OCI-LY7 (cell line): ENCODE measurements at regions not wholly inside any gene's neighbourhood (a gene's known extent, or its start where the extent isn't known, plus 50 kb on each side); places are given as distances from the start of the nearest gene placed in this dataset.

ENCODE experiments used
- BruUV-seq: library from RNA; stranded (reverse); fragments of 400-500 nt; replicated peaks from 2 replicates; lab custom pipeline; 2021; lab: Mats Ljungman, UMichigan
- CTCF ChIA-PET: fragments of 300-600 bp; sonication (Branson Sonifier 250); formaldehyde crosslinking; loops from one replicate; lab custom pipeline; 2022; ENCODE audit warnings: antibody characterized with exemption; ENCODE audit not compliant: unreplicated experiment; lab: Charles Lee
- POLR2A ChIA-PET: fragments of 300-600 bp; sonication (Branson Sonifier 250); formaldehyde crosslinking; loops from one replicate; lab custom pipeline; 2022; ENCODE audit warnings: antibody characterized with exemption; lab: Charles Lee
- DNase-seq: peaks from one replicate; pipeline ENCODE4 v3.0.0-alpha.2; 2015; ENCODE audit warnings: low spot score
- H2AFZ ChIP-seq: fragments of 200-600 bp; sonication (generic), shearing (Covaris generic); 2 replicates; pipeline ENCODE4 v1.6.1; 2014; ENCODE audit warnings: mild to moderate bottlenecking, antibody characterized with exemption, low read length, moderate library complexity
- H3K27ac ChIP-seq: fragments of 200-600 bp; sonication (generic); 2 replicates; pipeline ENCODE4 v1.5.1; 2014; ENCODE audit warnings: mixed run types, low read depth, mild to moderate bottlenecking, moderate library complexity, low read length, inconsistent platforms; ENCODE audit not compliant: poor library complexity, severe bottlenecking
- H3K36me3 ChIP-seq: fragments of 200-600 bp; sonication (generic); 2 replicates; pipeline ENCODE4 v1.6.1; 2014; ENCODE audit warnings: mild to moderate bottlenecking, antibody characterized with exemption, low read length, moderate library complexity, mixed read lengths; ENCODE audit not compliant: insufficient read depth
- H3K4me1 ChIP-seq: fragments of 200-600 bp; sonication (generic); 2 replicates; pipeline ENCODE4 v1.5.1; 2014; ENCODE audit warnings: mild to moderate bottlenecking, low read length; ENCODE audit not compliant: insufficient read depth, poor library complexity, severe bottlenecking
- H3K4me2 ChIP-seq: fragments of 200-600 bp; sonication (generic); 2 replicates; pipeline ENCODE4 v1.6.1; 2014; ENCODE audit warnings: mild to moderate bottlenecking, low read length
- H3K4me3 ChIP-seq: fragments of 200-600 bp; sonication (generic); 2 replicates; pipeline ENCODE4 v1.5.1; 2014; ENCODE audit warnings: mild to moderate bottlenecking, low read depth, low read length; ENCODE audit not compliant: poor library complexity, severe bottlenecking
- H3K79me2 ChIP-seq: fragments of 200-600 bp; sonication (generic); 2 replicates; pipeline ENCODE4 v1.6.1; 2016; ENCODE audit warnings: low read depth, mild to moderate bottlenecking, low read length, moderate library complexity, mixed read lengths; ENCODE audit not compliant: insufficient read depth
- H3K9me2 ChIP-seq: fragments of 200-600 bp; sonication (generic); 2 replicates; pipeline ENCODE4 v1.6.1; 2016; ENCODE audit warnings: mild to moderate bottlenecking, low read length, mixed read lengths; ENCODE audit not compliant: insufficient read depth
- H3K9me3 ChIP-seq: fragments of 200-600 bp; sonication (generic); 2 replicates; pipeline ENCODE4 v1.6.1; 2014; ENCODE audit warnings: mild to moderate bottlenecking, mixed run types, low read length, mixed read lengths
- H4K20me1 ChIP-seq: fragments of 200-600 bp; sonication (generic); 2 replicates; pipeline ENCODE4 v1.6.1; 2014; ENCODE audit warnings: mild to moderate bottlenecking, antibody characterized with exemption, low read length, moderate library complexity, mixed read lengths; ENCODE audit not compliant: insufficient read depth
- CTCF ChIP-seq: fragments of 200-600 bp; sonication (generic); conservative IDR thresholded peaks from 2 replicates; pipeline ENCODE4 v1.5.1; 2014; ENCODE audit warnings: mild to moderate bottlenecking, antibody characterized with exemption, low read length, moderate library complexity, mixed read lengths
- EZH2phosphoT487 ChIP-seq: fragments of 200-600 bp; sonication (generic); IDR thresholded peaks from 2 replicates; pipeline ENCODE4 v1.6.1; 2018; ENCODE audit warnings: low read depth, borderline replicate concordance, mild to moderate bottlenecking, mixed run types, antibody characterized with exemption, low read length, moderate library complexity, mixed read lengths
- intact Hi-C: fragments of 100-400 bp; cut with micrococcal nuclease; formaldehyde crosslinking; loops from one replicate; pipeline ENCODE4 v1.10.0; 2022; ENCODE audit not compliant: unreplicated experiment

- ChIA-PET CTCF (no interaction called here), POLR2A (no interaction called here)
- Histone ChIP-seq H3K36me3 (no peaks in the 10 kb centered on the region), H3K4me3 (no peak overlapping the region), H4K20me1 (no peaks in the 10 kb centered on the region), H3K4me2 (no peak overlapping the region), H3K27ac (no peak overlapping the region), H3K4me1 (no peaks in the 10 kb centered on the region), H3K9me3 (no peaks in the 10 kb centered on the region), H2AFZ (no peak overlapping the region), H3K79me2 (no peaks in the 10 kb centered on the region), H3K9me2 (no peaks in the 10 kb centered on the region)
- DNase-seq = no peak
- intact Hi-C loops = no loop called here
- TF ChIP-seq CTCF (no peak), EZH2phosphoT487 (no peak)
- BruUV-seq = no TSS peak
Measured at GRCh38 chr15:83358972-83359564, 74.6 kb upstream of the BNC1 start.

- Histone ChIP-seq H3K9me2 (no peaks in the 10 kb centered on the region), H4K20me1 (no peaks in the 10 kb centered on the region), H3K79me2 (no peaks in the 10 kb centered on the region), H2AFZ (no peak overlapping the region), H3K36me3 (no peaks in the 10 kb centered on the region), H3K4me1 (no peaks in the 10 kb centered on the region), H3K9me3 (no peaks in the 10 kb centered on the region), H3K27ac (no peak overlapping the region), H3K4me2 (no peak overlapping the region), H3K4me3 (no peak overlapping the region)
- ChIA-PET POLR2A (no interaction called here), CTCF (no interaction called here)
- DNase-seq = no peak
- TF ChIP-seq CTCF (no peak), EZH2phosphoT487 (no peak)
- intact Hi-C loops = no loop called here
- BruUV-seq = no TSS peak
Measured at GRCh38 chr15:83362706-83363105, 78.2 kb upstream of the BNC1 start.

GRCh38 chr15:83364501-83364900, 80.0 kb upstream of the BNC1 start:
- Histone ChIP-seq H3K4me2 (no peak overlapping the region), H3K4me1 (no peaks in the 10 kb centered on the region), H4K20me1 (no peaks in the 10 kb centered on the region), H3K27ac (no peak overlapping the region), H3K4me3 (no peak overlapping the region), H3K36me3 (no peaks in the 10 kb centered on the region), H3K9me2 (no peaks in the 10 kb centered on the region), H3K9me3 (no peaks in the 10 kb centered on the region), H3K79me2 (no peaks in the 10 kb centered on the region), H2AFZ (no peak overlapping the region)
- intact Hi-C loops = no loop called here
- TF ChIP-seq CTCF (no peak), EZH2phosphoT487 (no peak)
- no TSS peak for BruUV-seq
- no peak for DNase-seq
- ChIA-PET CTCF (no interaction called here), POLR2A (interaction anchor here (0.6 kb wide), 1 partner anchor 339 kb away, joined by 3 read pairs; no protein-coding TSS in a partner anchor)
